GM12874 (cell line): ENCODE measurements at regions not wholly inside any gene's neighbourhood (a gene's known extent, or its start where the extent isn't known, plus 50 kb on each side); places are given as distances from the start of the nearest gene placed in this dataset.

Source experiments
- TF ChIP-seq, protein P1 (sequence below): IDR thresholded peaks from 2 replicates; pipeline ENCODE4 v1.5.1; 2011; ENCODE audit warnings: low read depth, mild to moderate bottlenecking, control low read depth, low read length, moderate library complexity; ENCODE audit not compliant: insufficient read depth

DNA sequence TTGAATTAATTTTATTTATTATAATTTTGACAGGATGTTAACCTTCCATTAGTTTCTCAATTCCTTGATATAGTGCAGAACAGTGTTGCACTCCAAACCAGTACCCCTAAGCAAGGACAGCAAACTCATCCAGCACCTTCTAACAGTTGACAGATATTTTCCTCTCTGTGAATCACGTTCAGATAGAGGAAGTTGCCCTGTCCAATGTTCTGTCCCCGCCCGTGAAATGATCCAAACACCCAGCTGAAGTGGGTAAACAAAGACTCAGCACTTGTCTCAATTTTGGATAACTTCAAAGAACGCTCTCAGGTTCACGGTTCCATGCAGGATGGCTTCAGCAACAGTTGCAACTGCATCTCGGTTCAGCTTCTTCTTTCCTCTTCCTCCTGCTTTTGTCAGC, 1240.0 kb upstream of the ADGRL3 start:
- TF ChIP-seq, protein P1, sequence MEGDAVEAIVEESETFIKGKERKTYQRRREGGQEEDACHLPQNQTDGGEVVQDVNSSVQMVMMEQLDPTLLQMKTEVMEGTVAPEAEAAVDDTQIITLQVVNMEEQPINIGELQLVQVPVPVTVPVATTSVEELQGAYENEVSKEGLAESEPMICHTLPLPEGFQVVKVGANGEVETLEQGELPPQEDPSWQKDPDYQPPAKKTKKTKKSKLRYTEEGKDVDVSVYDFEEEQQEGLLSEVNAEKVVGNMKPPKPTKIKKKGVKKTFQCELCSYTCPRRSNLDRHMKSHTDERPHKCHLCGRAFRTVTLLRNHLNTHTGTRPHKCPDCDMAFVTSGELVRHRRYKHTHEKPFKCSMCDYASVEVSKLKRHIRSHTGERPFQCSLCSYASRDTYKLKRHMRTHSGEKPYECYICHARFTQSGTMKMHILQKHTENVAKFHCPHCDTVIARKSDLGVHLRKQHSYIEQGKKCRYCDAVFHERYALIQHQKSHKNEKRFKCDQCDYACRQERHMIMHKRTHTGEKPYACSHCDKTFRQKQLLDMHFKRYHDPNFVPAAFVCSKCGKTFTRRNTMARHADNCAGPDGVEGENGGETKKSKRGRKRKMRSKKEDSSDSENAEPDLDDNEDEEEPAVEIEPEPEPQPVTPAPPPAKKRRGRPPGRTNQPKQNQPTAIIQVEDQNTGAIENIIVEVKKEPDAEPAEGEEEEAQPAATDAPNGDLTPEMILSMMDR = no peak

DNA sequence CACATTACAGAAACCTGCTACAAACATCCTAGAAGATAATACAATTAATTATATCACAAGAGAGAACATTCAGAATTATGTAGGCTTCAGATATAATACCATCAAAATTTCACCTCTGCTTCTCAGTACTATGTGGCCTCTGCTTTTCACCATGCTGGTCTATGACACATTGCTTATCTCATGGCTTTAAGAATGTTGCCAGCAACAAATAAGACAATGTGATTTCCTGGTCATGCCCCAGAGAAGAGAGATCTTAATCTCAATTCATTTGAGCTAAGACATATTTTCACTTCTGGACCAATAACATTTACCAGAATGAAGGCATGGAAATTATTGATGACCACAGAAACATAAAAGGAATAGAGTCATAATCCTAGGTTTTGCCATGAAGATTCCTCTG, 1233.4 kb upstream of the ADGRL3 start:
- TF ChIP-seq, protein P1 = no peak

DNA sequence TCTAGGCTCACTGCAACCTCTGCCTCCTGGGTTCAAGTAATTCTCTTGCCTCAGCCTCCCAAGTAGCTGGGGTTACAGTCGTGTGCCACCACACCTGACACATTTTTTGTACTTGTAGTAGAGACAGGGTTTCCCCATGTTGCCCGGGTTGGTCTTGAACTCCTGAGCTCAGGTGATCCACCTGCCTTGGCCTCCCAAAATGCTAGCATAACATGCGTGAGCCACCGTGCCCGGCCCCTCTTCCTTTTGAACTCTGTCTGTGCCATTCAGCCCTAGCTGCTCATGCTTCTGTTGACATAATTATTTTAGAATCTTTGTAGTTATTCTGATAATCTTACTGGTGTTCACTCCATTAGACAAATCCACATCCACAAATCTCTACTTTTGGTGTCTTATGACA, 1231.3 kb upstream of the ADGRL3 start:
- TF ChIP-seq, protein P1 = no peak

DNA sequence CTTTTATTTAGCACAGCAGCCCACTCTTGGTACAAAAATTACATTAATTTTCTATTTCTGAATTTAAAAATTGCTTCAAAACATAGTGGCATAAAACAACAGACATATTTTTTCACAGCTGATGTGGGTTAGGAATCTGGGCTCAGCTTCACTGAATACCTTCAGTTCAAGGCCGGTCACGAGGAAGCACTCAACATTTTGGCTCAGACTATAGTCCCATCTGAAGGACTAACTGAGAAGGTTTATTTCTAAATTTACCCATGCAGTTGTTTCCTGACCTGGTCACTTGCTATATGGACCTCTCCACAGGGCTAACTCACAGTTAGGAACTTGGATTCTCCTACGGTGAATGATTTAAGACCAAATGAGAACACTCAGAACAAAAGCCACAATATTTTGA, 1230.2 kb upstream of the ADGRL3 start:
- TF ChIP-seq, protein P1 = no peak

DNA sequence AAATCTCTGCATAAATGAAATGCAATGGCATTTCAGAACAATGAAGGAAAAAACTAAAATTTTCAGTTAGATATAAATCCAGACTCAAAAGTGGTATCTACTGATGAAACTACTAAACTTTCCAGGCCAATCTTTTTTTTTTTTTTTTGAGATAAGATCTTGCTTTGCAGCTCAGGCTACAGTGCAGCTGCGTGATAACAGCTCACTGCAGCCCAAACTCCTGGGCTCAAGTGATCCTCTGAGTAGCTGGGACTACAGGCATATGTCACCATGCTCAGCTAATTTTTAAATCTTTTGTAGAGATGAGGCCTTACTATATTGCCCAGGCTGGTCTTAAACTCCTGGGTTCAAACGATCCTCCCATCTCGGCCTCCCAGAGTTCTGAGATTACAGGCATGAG, 1228.2 kb upstream of the ADGRL3 start:
- TF ChIP-seq, protein P1 = no peak

DNA sequence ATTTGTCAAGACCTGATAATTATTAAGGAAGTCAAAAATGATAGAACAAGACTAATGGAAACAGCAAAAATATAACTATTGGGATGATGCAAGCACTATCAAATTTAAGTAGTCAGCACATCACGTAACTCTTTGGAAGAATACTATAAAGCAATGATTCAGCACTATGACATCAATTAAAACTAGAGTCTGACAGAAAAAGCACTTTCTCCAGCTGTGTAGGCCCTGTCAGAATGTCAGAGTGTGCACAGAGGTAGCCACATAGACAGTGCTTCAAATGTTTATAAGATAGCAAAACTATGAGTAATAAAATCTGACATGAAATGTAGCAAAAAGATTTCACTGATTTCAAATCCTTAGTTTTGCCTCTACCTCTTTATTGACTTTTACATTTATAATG, 1226.6 kb upstream of the ADGRL3 start:
- TF ChIP-seq, protein P1 = no peak

DNA sequence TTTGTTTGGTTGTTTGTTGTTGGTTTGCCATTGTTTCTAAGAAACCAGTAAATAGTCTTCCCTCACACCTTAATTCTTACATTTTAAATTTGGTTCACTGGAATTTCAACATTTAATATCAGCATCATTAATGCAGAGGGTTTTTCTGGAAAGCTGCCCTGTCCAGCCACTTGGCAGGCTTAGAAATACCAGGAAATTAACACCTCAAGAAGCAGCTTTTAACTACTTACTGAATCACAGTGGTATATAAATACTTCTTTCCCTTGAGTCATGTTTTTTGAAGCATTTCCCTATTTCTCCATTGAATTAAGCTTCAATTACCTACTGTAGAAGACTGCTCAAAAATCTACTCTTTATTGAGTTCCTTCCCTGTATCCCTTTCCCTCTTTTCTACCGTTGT, 1221.1 kb upstream of the ADGRL3 start:
- TF ChIP-seq, protein P1 = no peak

DNA sequence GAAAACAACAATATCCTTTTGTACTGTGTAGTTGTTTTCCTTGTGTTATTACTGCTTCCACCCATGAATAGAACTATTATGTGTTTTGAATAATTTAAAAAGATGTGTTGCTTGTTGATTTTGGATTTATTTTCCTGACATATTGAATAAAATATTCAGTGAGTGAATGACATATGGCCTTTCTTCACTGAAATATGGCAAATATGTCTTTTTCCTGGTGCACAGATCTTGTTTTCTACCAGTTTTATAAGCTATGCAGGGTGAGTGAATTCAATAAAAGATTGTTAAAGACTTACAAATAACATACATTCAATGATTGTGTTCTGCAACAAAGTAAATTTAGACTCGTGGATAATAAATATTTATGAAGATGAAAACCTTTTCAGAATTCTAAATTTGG, 1216.3 kb upstream of the ADGRL3 start:
- TF ChIP-seq, protein P1 = no peak
